ENCODE measurements at regions not wholly inside any gene's neighbourhood (a gene's known extent, or its start where the extent isn't known, plus 50 kb on each side); places are given as distances from the start of the nearest gene placed in this dataset.

- TF ChIP-seq, protein P1, sequence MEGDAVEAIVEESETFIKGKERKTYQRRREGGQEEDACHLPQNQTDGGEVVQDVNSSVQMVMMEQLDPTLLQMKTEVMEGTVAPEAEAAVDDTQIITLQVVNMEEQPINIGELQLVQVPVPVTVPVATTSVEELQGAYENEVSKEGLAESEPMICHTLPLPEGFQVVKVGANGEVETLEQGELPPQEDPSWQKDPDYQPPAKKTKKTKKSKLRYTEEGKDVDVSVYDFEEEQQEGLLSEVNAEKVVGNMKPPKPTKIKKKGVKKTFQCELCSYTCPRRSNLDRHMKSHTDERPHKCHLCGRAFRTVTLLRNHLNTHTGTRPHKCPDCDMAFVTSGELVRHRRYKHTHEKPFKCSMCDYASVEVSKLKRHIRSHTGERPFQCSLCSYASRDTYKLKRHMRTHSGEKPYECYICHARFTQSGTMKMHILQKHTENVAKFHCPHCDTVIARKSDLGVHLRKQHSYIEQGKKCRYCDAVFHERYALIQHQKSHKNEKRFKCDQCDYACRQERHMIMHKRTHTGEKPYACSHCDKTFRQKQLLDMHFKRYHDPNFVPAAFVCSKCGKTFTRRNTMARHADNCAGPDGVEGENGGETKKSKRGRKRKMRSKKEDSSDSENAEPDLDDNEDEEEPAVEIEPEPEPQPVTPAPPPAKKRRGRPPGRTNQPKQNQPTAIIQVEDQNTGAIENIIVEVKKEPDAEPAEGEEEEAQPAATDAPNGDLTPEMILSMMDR (IDR thresholded peaks at IDR 0.05) = no peak
- TF ChIP-seq POLR2AphosphoS5 (IDR thresholded peaks at IDR 0.05) = no peak
Observed at GRCh38 chr3:88926221-88926620, 181.2 kb upstream of the EPHA3 start.

All from prostate gland (tissue), 2 donors.